SJCRH30 (cell line): ENCODE measurements at regions not wholly inside any gene's neighbourhood (a gene's known extent, or its start where the extent isn't known, plus 50 kb on each side); places are given as distances from the start of the nearest gene placed in this dataset.
A peak's percentile ranks its signal among the peaks of the same experiment; 100 is the strongest.
"Not testable (repeated sequence)": the region's sequence is repeated elsewhere in the genome, so short reads cannot be mapped to it uniquely, and the experiment has no call there.

Source experiments
- DNase-seq, 2 experiments: peaks; one replicate each; pipeline ENCODE4 v3.0.0-alpha.2; 2015 to 2020
- H3K27ac ChIP-seq: fragments of 250-450 bp; sonication (Bioruptor Pico); 2 replicates; pipeline ENCODE4 v1.5.1; 2020; ENCODE audit warnings: mild to moderate bottlenecking, moderate library complexity
- H3K27me3 ChIP-seq: fragments of 250-450 bp; sonication (Bioruptor Pico); 2 replicates; pipeline ENCODE4 v1.5.1; 2020; ENCODE audit warnings: mild to moderate bottlenecking, moderate library complexity
- H3K36me3 ChIP-seq: fragments of 250-450 bp; sonication (Bioruptor Pico); 2 replicates; pipeline ENCODE4 v1.5.1; 2020; ENCODE audit warnings: mild to moderate bottlenecking, moderate library complexity
- H3K4me1 ChIP-seq: fragments of 250-450 bp; sonication (Bioruptor Pico); 2 replicates; pipeline ENCODE4 v1.5.1; 2020; ENCODE audit warnings: mild to moderate bottlenecking, moderate library complexity
- H3K4me3 ChIP-seq: fragments of 250-450 bp; sonication (Bioruptor Pico); 2 replicates; pipeline ENCODE4 v1.5.1; 2020; ENCODE audit warnings: mild to moderate bottlenecking, moderate library complexity
- H3K9me3 ChIP-seq: fragments of 250-450 bp; sonication (Bioruptor Pico); replicated peaks from 2 replicates; pipeline ENCODE4 v1.5.1; 2020; ENCODE audit warnings: mild to moderate bottlenecking, moderate library complexity

DNA sequence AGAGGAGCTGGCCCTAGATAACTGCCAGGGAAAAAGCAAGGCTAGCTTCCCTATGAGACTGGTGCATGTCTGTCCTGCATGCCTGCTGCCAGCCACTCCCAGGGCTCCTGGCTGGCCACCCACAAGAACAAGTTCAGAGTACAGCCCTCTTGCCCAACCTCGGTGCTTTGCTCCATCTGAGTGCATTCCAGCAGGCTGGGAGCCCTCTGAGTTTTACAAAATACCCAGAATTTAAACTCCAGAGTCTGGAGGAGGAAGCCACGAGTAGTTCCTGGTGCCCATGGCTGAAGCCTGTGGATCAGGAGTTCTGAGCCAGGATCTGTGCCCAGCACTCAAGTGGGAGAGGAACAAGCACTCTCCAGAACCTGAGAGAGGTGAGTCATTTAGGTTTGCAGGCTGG lies 111.6 kb downstream of the MAGEE2 start:
- no peaks in the 10 kb centered on the region for H3K36me3 ChIP-seq
- no peaks in the 10 kb centered on the region for H3K4me1 ChIP-seq
- no peak overlapping the region for H3K4me3 ChIP-seq
- H3K27me3 ChIP-seq, result no peaks in the 10 kb centered on the region
- no peaks in the 10 kb centered on the region for H3K9me3 ChIP-seq
- no peak overlapping the region for H3K27ac ChIP-seq
- DNase-seq, result no peak

DNA sequence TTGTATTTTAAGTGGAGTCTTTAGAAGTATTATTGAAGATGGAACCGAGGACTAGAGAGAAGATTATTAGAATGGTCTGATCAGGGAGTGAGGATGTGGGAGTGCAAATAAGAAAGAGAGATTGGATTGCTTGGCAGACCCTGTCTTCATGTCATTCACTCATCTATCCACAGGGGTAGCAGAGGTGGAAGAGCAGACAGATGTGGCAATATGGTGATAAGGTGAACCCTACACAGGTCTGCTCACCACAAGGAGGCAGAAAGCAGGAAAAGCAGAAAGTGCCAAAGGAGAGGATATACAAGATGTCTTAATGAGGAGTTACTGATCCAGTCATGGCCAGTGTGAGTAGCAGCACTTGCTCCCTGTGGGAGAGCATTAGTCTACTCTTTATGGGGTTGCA lies 129.4 kb downstream of the MAGEE2 start:
- Histone ChIP-seq H3K4me3 (no peak overlapping the region), H3K4me1 (no peaks in the 10 kb centered on the region), H3K36me3 (no peaks in the 10 kb centered on the region), H3K27ac (no peak overlapping the region), H3K27me3 (no peaks in the 10 kb centered on the region), H3K9me3 (no peaks in the 10 kb centered on the region)
- DNase-seq, result no peak

DNA sequence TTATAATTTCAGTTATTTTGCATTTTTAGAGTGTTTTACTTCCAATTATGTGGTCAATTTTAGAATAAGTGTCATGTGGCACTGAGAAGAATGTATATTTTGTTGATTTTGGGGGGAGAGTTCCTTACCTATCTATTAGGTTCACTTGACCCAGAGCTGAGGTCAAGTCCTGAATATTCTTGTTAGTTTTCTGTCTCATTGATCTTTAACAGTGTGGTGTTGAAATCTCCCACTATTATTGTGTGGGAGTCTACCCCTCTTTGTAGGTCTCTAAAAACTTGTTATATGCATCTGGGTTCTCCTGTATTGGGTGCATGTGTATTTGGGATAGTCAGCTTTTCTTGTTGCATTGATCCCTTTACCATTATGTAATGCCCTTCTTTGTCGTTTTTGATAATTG lies 127.0 kb upstream of the ZDHHC15 start:
- Histone ChIP-seq H3K36me3 (no peaks in the 10 kb centered on the region), H3K27me3 (no peaks in the 10 kb centered on the region), H3K4me1 (no peaks in the 10 kb centered on the region), H3K9me3 (no peaks in the 10 kb centered on the region), H3K4me3 (no peak overlapping the region), H3K27ac (no peak overlapping the region)
- DNase-seq, result no peak

DNA sequence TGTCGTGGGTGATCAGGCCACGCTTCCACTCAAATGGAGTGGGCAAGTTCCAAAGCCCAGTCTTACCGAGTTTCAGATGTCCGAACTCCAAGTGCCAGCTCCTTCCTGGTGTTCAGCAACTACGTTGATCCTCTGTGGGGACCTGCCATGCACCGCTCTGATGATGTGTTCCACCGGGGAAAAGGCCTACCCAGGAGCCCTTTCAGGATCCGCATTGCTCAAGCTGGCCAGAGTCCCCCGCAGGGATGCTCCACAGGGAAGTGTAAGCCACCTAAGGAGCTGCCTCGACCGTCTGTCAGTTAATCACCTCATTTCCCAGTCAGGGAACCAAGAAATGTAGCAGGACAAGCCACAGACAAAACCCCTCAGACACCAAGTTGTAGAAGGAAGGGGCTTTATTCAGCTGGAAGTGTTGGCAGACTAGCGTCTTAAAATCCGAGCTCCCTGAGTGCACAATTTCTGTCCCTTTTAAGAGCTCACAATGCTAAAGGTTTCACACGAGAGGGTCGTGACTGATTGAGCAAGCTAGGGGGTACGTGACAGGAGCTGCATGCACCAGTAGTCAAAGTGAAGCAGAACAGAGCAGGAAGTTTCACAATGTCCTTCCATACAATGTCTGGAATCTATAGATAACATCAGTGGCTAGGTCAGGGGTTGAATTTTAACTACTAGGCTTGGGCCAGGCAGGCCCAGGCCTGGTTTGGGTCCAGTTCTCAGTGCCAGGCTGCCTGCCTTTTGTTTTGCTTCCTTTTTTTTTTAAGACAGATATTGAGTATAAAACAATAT lies 126.2 kb upstream of the ZDHHC15 start:
- no peak overlapping the region for H3K27ac ChIP-seq
- H3K27me3 ChIP-seq, result no peaks in the 10 kb centered on the region
- no peaks in the 10 kb centered on the region for H3K36me3 ChIP-seq
- no peak overlapping the region for H3K4me3 ChIP-seq
- H3K4me1 ChIP-seq, result no peaks in the 10 kb centered on the region
- H3K9me3 ChIP-seq, result no peaks in the 10 kb centered on the region
- no peak for DNase-seq

DNA sequence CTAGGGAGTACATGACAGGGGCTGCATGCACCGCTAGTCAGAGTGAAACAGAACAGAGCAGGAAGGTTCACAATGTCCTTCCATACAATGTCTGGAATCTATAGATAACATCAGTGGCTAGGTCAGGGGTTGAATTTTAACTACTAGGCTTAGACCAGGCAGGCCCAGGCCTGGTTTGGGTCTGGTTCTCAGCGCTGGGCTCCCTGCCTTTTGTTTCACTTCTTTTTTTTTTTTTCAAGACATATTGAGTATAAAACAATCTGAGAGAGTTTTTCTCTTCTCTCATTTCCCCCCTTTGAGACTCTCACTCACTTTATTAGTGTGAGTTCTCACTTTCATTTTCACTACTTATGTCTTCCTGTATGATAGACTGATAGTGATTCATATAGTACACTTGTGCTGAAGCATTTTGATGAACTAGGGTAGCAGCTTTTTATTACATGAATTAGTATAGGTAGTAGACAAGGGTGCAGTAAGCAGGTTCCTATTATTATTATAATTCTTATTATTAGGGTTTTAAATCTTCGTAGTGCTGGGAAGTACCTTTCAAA lies 120.0 kb upstream of the ZDHHC15 start:
- Histone ChIP-seq H3K27me3 (no peaks in the 10 kb centered on the region), H3K4me1 (no peaks in the 10 kb centered on the region), H3K9me3 (no peaks in the 10 kb centered on the region), H3K36me3 (no peaks in the 10 kb centered on the region), H3K4me3 (no peak overlapping the region), H3K27ac (no peak overlapping the region)
- DNase-seq, result no peak

DNA sequence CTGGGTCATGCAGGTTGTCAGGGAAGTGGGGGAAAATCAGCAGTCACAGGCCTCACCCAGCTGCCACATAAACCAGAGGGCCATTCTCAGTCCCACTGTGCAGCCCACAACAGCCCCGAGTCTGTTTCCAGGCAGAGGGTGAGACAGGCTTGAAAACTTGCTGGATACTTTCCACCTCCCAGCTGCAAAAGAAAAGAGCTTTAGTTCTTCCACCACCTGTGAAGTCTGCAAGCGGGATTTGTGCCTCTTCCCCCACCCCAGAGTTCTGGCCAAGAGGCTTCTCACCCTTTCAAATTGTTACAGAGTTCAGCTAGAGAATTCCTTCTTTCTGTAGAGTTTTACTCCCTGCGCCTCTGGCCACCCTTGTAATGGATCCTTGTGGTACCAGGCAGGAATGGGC lies 115.5 kb upstream of the ZDHHC15 start:
- H3K4me1 ChIP-seq, result no peaks in the 10 kb centered on the region
- H3K27ac ChIP-seq, result no peak overlapping the region
- no peaks in the 10 kb centered on the region for H3K36me3 ChIP-seq
- no peaks in the 10 kb centered on the region for H3K27me3 ChIP-seq
- H3K4me3 ChIP-seq, result no peak overlapping the region
- no peak for DNase-seq
- no peaks in the 10 kb centered on the region for H3K9me3 ChIP-seq

DNA sequence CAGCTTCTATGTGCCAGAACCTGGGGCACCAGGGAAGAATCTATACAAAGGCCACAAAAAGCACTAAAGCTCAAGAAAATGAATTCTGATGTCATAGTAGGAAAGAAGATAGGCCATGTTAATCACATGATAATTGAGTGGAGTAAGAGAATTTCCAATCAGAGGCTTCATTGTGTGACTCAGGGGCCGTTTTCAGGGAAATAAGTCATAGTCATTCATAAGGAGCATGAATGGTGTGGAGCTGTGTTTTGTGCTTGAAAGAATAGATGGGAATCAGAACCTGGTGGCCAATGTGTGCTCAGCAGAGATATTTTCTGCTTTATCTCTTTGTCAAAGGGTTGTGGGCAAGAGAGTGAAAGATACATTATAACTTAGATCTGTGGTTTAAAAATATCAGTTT lies 102.4 kb upstream of the ZDHHC15 start:
- Histone ChIP-seq H3K27ac (no peak overlapping the region), H3K27me3 (no peaks in the 10 kb centered on the region), H3K9me3 (no peaks in the 10 kb centered on the region), H3K4me3 (no peak overlapping the region), H3K36me3 (no peaks in the 10 kb centered on the region), H3K4me1 (no peaks in the 10 kb centered on the region)
- DNase-seq, result no peak

DNA sequence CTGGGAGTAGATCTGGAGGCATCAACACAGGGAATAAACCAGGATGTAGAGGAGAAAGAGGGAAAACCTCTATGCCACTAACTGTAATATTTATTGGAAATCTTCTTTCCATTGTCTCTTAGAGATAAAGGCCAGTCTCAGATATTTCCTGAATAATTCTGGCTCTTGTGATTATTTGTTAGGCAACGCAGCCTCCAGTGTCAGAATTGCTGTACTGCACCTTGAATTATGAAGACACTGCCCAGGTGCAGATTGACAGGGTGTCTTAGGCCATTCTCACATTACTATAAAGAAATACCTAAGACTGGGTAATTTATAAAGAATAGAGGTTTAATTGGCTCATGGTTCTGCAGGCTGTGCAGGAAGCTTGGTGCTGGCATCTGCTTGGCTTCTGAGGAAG lies 100.7 kb upstream of the ZDHHC15 start:
- no peaks in the 10 kb centered on the region for H3K27me3 ChIP-seq
- peak in 1 of 2 experiments; percentile 6 for DNase-seq
- no peaks in the 10 kb centered on the region for H3K36me3 ChIP-seq
- no peaks in the 10 kb centered on the region for H3K4me1 ChIP-seq
- H3K27ac ChIP-seq, result no peak overlapping the region
- no peak overlapping the region for H3K4me3 ChIP-seq
- no peaks in the 10 kb centered on the region for H3K9me3 ChIP-seq

DNA sequence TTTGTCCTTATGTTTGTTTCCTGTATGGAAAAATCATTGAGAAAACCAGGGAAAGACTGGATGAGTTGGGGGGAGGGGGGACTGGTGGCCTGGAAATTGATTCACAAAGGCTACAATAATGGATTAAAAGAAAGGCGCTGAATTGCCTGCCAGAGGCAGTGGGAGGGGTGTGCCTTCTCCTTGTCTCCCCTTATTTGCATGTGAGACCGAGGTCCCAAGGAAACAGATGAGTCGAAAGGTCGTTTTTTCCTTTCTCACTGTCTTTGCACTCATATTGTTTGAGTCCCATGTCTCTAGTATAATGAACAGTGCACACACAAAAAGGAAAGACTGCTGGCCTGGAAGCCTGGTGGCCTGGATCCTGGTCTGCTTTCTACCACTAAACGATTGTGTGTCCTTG lies 86.6 kb upstream of the ZDHHC15 start:
- Histone ChIP-seq H3K36me3 (no peaks in the 10 kb centered on the region), H3K9me3 (no peaks in the 10 kb centered on the region), H3K27ac (no peak overlapping the region), H3K27me3 (no peaks in the 10 kb centered on the region), H3K4me3 (no peak overlapping the region), H3K4me1 (no peaks in the 10 kb centered on the region)
- no peak for DNase-seq

DNA sequence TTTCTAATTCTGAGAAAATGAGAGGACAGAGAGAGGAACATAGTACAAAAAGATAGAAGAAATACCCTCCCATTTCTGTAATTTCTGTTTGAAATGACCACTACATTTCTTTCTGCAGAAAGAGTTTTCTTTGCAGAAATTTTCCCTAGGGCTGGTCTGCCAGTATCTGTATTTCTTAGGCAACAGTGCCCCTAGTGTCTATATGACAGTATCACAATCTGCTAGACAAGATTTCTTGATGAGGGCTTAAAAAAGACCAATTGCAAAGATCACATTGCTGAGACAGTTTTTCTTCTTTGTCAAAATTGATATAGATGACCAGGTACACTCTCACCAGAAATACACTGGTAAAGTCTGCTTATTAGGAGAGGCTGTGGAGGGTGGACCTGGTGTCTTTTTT lies 81.0 kb upstream of the ZDHHC15 start:
- no peak overlapping the region for H3K4me3 ChIP-seq
- H3K27ac ChIP-seq, result no peak overlapping the region
- DNase-seq, result peak in 1 of 2 experiments; percentile 46
- no peaks in the 10 kb centered on the region for H3K27me3 ChIP-seq
- H3K36me3 ChIP-seq, result no peaks in the 10 kb centered on the region
- H3K4me1 ChIP-seq, result no peaks in the 10 kb centered on the region
- H3K9me3 ChIP-seq, result no peaks in the 10 kb centered on the region

DNA sequence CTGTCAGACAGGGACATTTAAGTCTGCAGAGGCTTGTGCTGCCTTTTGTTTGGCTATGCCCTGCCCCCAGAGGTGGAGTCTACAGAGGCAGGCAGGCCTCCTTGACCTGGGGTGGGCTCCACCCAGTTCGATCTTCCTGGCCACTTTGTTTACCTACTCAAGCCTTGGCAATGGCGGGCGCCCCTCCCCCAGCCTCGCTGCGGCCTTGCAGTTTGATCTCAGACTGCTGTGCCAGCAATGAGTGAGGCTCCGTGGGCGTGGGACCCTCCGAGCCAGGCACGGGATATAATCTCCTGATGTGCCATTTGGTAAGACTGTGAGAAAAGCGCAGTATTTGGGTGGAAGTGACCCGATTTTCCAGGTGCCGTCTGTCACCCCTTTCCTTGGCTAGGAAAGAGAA lies 79.2 kb upstream of the ZDHHC15 start:
- H3K27me3 ChIP-seq, H3K4me1 ChIP-seq, H3K36me3 ChIP-seq, H3K4me3 ChIP-seq, DNase-seq, H3K9me3 ChIP-seq, H3K27ac ChIP-seq: not testable (repeated sequence)

DNA sequence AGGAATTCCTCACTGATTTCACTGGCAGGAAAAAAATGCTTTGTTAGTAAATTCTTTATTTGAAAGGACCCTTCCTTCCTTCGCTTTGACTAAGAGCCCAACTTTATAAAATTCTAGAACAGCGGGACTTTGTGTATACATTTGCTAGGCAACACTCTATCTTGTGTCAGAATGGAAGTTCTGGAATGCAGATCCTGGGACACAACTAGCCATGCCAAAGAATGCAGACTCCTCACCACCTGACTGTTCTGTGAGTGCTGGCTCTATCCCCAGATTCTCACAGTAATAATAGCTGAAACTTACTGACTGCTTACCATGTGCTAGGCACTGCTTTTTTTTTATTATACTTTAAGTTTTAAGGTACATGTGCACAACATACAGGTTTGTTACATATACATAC lies 73.3 kb upstream of the ZDHHC15 start:
- H3K9me3 ChIP-seq, result no peaks in the 10 kb centered on the region
- DNase-seq, result no peak

DNA sequence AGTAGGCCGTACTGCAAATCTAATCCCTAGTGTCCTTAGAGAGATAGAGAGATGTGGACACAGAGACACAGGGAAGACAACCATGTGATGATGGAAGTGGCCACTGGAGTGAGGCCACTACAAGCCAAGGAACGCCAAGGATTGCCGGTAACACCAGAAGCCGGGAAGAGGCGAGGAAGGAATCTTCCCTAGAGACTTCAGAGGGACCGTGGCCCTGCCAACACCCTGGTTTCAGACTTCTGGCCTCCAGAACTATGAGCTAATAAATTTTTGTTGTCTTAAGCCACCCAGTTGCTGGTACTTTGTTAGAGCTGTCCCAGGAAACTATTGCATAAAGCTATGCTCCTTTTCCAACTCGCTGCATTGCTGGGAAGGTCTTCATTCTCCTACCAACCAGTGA lies 70.3 kb upstream of the ZDHHC15 start:
- not testable (repeated sequence) for H3K4me3 ChIP-seq, H3K27ac ChIP-seq, H3K27me3 ChIP-seq, DNase-seq, H3K4me1 ChIP-seq, H3K9me3 ChIP-seq, H3K36me3 ChIP-seq

More for the DNA sequence above, 73.3 kb upstream of the ZDHHC15 start:
- H3K27me3 ChIP-seq, result no peaks in the 10 kb centered on the region
- H3K4me1 ChIP-seq, result no peaks in the 10 kb centered on the region
- H3K27ac ChIP-seq, result no peak overlapping the region
- H3K36me3 ChIP-seq, result no peaks in the 10 kb centered on the region
- H3K4me3 ChIP-seq, result no peak overlapping the region

DNA sequence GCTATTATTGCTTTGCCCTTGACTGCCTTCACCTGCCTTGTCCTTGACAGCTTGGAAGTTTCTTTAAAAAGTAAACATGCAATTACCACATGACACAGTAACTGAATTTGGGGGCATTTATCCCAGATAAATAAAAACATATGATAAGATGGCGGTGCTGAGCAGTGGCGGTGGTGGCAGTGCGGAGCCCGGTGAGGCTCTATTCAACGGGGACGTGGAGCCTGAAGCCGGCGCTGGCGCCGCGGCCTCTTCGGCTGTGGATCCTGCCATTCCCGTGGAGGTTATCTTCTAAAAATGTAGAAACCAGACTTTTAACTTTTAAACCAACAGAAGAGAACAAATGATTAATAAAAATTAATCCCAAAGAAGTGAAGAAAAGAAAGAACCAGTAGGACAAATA lies 59.7 kb upstream of the ZDHHC15 start:
- DNase-seq, result no peak
- no peak overlapping the region for H3K27ac ChIP-seq

More for the DNA sequence above, 59.7 kb upstream of the ZDHHC15 start:
- Histone ChIP-seq H3K36me3 (no peaks in the 10 kb centered on the region), H3K9me3 (no peaks in the 10 kb centered on the region), H3K27me3 (no peaks in the 10 kb centered on the region), H3K4me3 (no peak overlapping the region), H3K4me1 (no peaks in the 10 kb centered on the region)
